Nephron progenitor cell (in vitro differentiated cells): ENCODE measurements at regions not wholly inside any gene's neighbourhood (a gene's known extent, or its start where the extent isn't known, plus 50 kb on each side); places are given as distances from the start of the nearest gene placed in this dataset.

Source experiments
- DNase-seq: peaks from one replicate; pipeline ENCODE4 v3.0.0; 2021
- H3K27ac Mint-ChIP-seq: 2 replicates; pipeline ENCODE4 v1.8.0; 2021; ENCODE audit warnings: mild to moderate bottlenecking, moderate library complexity, mixed read lengths
- H3K27me3 Mint-ChIP-seq: 2 replicates; pipeline ENCODE4 v1.8.0; 2021; ENCODE audit warnings: mild to moderate bottlenecking, low read depth, mixed read lengths; ENCODE audit not compliant: poor library complexity
- H3K36me3 Mint-ChIP-seq: 2 replicates; pipeline ENCODE4 v1.8.0; 2021; ENCODE audit warnings: low read depth, mixed read lengths
- H3K4me1 Mint-ChIP-seq: 2 replicates; pipeline ENCODE4 v1.8.0; 2021; ENCODE audit warnings: mixed read lengths
- H3K4me3 Mint-ChIP-seq: 2 replicates; pipeline ENCODE4 v1.8.0; 2021; ENCODE audit warnings: mild to moderate bottlenecking, moderate library complexity, mixed read lengths
- H3K9me3 Mint-ChIP-seq: 2 replicates; pipeline ENCODE4 v1.8.0; 2021; ENCODE audit warnings: mild to moderate bottlenecking, moderate library complexity, mixed read lengths
- CTCF ChIP-seq: fragments of 200-600 bp; sonication (generic); IDR thresholded peaks from 2 replicates; pipeline ENCODE4 v1.5.0; 2021; ENCODE audit warnings: antibody characterized with exemption

DNA sequence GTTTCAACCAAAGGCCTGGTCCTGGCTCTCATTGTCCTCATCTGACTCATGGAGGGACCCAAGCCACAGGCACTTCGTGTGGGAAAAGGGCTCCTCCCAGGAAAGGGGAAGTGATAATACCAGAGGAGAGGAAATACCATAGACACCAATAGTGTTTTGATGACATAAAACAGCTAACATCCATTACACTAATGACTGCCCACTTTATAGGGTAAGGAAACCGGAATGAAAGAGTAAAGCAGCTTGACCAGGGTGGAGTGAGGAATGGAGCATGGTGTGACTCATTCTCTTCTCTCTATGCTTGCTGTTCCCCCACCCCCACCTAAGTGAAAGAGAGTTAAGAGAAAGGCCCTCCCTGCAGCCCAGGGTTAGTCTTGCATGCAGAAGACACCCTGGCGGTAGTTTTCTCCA, 67.4 kb upstream of the HRH2 start:
- peaks cover 6% of the 10 kb centered on the region for H3K27me3 Mint-ChIP-seq
- H3K4me1 Mint-ChIP-seq: peaks cover 11% of the 10 kb centered on the region
- H3K27ac Mint-ChIP-seq: no peak overlapping the region
- peaks cover 15% of the 10 kb centered on the region for H3K9me3 Mint-ChIP-seq
- no peak for TF ChIP-seq CTCF
- DNase-seq: no peak
- H3K36me3 Mint-ChIP-seq: no peaks in the 10 kb centered on the region
- no peak overlapping the region for H3K4me3 Mint-ChIP-seq

- no peak for DNase-seq
- H3K9me3 Mint-ChIP-seq: peaks cover 11% of the 10 kb centered on the region
- no peak for TF ChIP-seq CTCF
- peaks cover 6% of the 10 kb centered on the region for H3K27me3 Mint-ChIP-seq
- H3K4me3 Mint-ChIP-seq: no peak overlapping the region
- H3K36me3 Mint-ChIP-seq: no peaks in the 10 kb centered on the region
- H3K27ac Mint-ChIP-seq: no peak overlapping the region
- peaks cover 11% of the 10 kb centered on the region for H3K4me1 Mint-ChIP-seq
Measured at GRCh38 chr5:175591293-175591692, 66.6 kb upstream of the HRH2 start.

DNA sequence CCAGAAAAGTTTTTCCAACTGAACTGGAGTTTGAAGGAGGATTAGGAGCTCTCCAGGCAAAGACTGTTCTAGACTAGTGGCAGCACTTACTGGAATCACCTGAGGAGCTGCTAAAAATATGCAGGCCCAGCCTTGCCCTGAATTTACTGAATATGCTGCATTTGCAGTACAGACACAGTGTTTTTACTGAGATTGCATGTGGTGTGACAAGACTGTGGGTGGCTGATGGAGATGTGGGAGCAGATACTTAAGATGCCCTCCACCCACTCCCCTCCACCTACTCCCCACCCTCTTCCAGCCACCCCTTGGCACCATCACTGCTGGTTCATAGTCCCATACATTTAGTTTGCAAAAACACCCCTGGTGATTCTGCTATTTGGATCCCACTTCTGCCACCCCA, 64.1 kb upstream of the HRH2 start:
- TF ChIP-seq CTCF: no peak
- no peak for DNase-seq
- peaks cover 11% of the 10 kb centered on the region for H3K9me3 Mint-ChIP-seq
- H3K4me3 Mint-ChIP-seq: no peak overlapping the region
- H3K4me1 Mint-ChIP-seq: peaks cover 6% of the 10 kb centered on the region
- H3K27ac Mint-ChIP-seq: no peak overlapping the region
- H3K27me3 Mint-ChIP-seq: peaks cover 7% of the 10 kb centered on the region
- no peaks in the 10 kb centered on the region for H3K36me3 Mint-ChIP-seq

DNA sequence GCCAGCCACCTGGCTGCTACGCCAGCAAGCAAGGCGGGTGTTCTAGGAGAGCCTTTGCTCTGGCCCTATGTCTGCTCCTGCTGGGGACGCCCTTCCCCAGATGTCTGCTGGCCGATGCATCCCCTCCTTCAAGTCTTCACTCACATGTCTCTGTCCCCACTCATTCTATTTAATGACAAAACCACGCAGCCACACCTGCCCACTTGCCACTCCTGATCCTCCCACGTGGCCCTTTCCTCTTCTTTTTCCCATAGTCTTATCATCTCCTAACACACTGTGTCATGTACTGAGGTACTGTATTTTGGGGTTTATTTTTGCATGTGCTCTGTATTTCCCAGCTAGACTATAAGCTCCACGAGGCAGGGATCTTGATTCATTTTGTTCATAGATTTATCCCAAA, 62.0 kb upstream of the HRH2 start:
- H3K9me3 Mint-ChIP-seq: peaks cover 3% of the 10 kb centered on the region
- peak overlapping the region; percentile 15 for H3K27ac Mint-ChIP-seq
- TF ChIP-seq CTCF: no peak
- no peak overlapping the region for H3K4me3 Mint-ChIP-seq
- no peaks in the 10 kb centered on the region for H3K36me3 Mint-ChIP-seq
- H3K27me3 Mint-ChIP-seq: peaks cover 7% of the 10 kb centered on the region
- no peak for DNase-seq
- H3K4me1 Mint-ChIP-seq: no peaks in the 10 kb centered on the region

DNA sequence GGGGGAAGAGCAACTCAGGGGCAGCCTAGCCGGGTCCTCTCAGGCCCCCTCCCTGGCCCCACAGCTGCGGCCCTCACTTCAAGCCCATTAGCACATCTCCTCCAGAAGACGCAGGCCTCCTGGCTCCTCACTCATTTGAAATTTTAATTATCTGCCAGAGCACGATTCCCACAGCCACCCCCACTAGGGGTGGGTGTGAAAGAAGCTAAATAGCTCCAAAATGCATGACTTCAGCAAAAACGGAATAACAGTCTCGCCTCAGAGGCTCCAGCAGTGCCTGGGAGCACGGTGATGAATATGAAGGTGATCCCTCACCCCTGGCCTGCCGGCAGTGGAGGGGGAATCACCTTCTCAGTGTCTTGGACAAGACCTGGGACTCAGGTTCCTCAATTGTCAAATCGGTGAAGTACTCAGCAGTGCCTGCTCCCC, 61.1 kb upstream of the HRH2 start:
- H3K9me3 Mint-ChIP-seq: peaks cover 3% of the 10 kb centered on the region
- no peaks in the 10 kb centered on the region for H3K36me3 Mint-ChIP-seq
- H3K27ac Mint-ChIP-seq: no peak overlapping the region
- TF ChIP-seq CTCF: no peak
- peaks cover 7% of the 10 kb centered on the region for H3K27me3 Mint-ChIP-seq
- no peak for DNase-seq
- no peak overlapping the region for H3K4me3 Mint-ChIP-seq
- no peaks in the 10 kb centered on the region for H3K4me1 Mint-ChIP-seq

DNA sequence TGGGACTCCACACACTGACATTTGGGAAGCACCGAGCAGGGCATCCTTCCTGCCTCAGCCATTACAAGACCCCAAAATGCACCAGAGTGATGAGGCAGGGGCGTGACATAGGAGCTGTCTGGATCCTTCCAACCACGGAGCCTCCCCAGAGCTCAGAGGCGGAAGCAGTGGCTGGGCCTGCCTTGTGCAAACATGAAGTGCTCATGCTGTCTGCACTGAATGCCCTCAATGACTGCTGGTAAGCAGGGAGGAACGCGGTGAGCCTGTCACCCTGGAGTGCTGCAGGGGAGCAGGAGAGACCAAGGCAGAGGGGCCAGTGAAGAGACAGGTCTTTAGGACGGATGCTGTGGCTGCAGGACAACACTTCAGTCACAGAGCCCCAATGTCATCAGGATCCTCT, 60.2 kb upstream of the HRH2 start:
- no peak for TF ChIP-seq CTCF
- H3K27ac Mint-ChIP-seq: no peak overlapping the region
- H3K4me3 Mint-ChIP-seq: no peak overlapping the region
- no peak for DNase-seq
- peaks cover 3% of the 10 kb centered on the region for H3K9me3 Mint-ChIP-seq
- H3K4me1 Mint-ChIP-seq: peaks cover 5% of the 10 kb centered on the region
- peaks cover 3% of the 10 kb centered on the region for H3K27me3 Mint-ChIP-seq
- no peaks in the 10 kb centered on the region for H3K36me3 Mint-ChIP-seq
